Upper lobe of left lung (tissue), 6 donors: ENCODE measurements at regions not wholly inside any gene's neighbourhood (a gene's known extent, or its start where the extent isn't known, plus 50 kb on each side); places are given as distances from the start of the nearest gene placed in this dataset.

Experiments used
- ATAC-seq, 2 donors: fragments of 200-7000 bp; cut with Tn5 transposase; one replicate each; pipeline ENCODE4 v1.9.1; 2022; ENCODE audit warnings: mild to moderate bottlenecking in 2 of 2, moderate library complexity in 2 of 2; ENCODE audit not compliant: low FRiP score in 2 of 2
- DNase-seq, 2 donors: peaks; one replicate each; pipeline ENCODE4 v3.0.0-alpha.2; 2019 to 2020
- H3K27ac ChIP-seq, 4 donors: fragments of 200-600 bp; sonication (generic); one replicate each; pipeline ENCODE4 v1.5.1; 2016 to 2019
- H3K27me3 ChIP-seq, 4 donors: fragments of 200-600 bp; sonication (generic); one replicate each; pipeline ENCODE4 v1.5.1; 2017 to 2019
- H3K36me3 ChIP-seq, 4 donors: fragments of 200-600 bp; sonication (generic); one replicate each; pipeline ENCODE4 v1.5.1; 2016 to 2019
- H3K4me1 ChIP-seq, 4 donors: fragments of 200-600 bp; sonication (generic); one replicate each; pipeline ENCODE4 v1.5.1; 2018 to 2019
- H3K4me3 ChIP-seq, 4 donors: fragments of 200-600 bp; sonication (generic); one replicate each; pipeline ENCODE4 v1.5.1; 2017 to 2019; ENCODE audit warnings: mild to moderate bottlenecking in 2 of 4, moderate library complexity in 1 of 4
- H3K9me3 ChIP-seq, 4 donors: fragments of 200-600 bp; sonication (generic); one replicate each; pipeline ENCODE4 v1.5.1; 2018 to 2019
- CTCF ChIP-seq, 6 experiments: fragments of 450-650 bp in 4 of 6; fragments of 200-600 bp in 2 of 6; sonication (generic) in 2 of 6; IDR thresholded peaks; one replicate each; pipeline ENCODE4 v1.5.1; 2016 to 2019; ENCODE audit warnings: antibody characterized with exemption in 6 of 6
- EP300 ChIP-seq, 4 donors: sonication (generic); formaldehyde crosslinking; IDR thresholded peaks; one replicate each; pipeline ENCODE4 v1.5.1; 2017; ENCODE audit warnings: antibody characterized with exemption in 4 of 4, control low read depth in 2 of 4
- POLR2A ChIP-seq, 4 donors: fragments of 450-650 bp; IDR thresholded peaks; one replicate each; pipeline ENCODE4 v1.5.1; 2016 to 2017; ENCODE audit warnings: antibody characterized with exemption in 4 of 4, mild to moderate bottlenecking in 2 of 4
- POLR2AphosphoS5 ChIP-seq, 2 donors: sonication (generic); formaldehyde crosslinking; IDR thresholded peaks; one replicate each; pipeline ENCODE4 v1.5.1; 2017; ENCODE audit warnings: antibody characterized with exemption in 2 of 2
- WGBS, 2 donors: methylation state at CpG; one replicate each; pipeline ENCODE4 v1.1.5; 2017 to 2018; 5-methylcytosine and 5-hydroxymethylcytosine counted together
- donor health status: DM: no; HTN: no; CAD: no; lungs with moderate emphysema.
- donor health status: DM: no; HTN: yes; CAD: no; lungs with severe emphysema.

DNA sequence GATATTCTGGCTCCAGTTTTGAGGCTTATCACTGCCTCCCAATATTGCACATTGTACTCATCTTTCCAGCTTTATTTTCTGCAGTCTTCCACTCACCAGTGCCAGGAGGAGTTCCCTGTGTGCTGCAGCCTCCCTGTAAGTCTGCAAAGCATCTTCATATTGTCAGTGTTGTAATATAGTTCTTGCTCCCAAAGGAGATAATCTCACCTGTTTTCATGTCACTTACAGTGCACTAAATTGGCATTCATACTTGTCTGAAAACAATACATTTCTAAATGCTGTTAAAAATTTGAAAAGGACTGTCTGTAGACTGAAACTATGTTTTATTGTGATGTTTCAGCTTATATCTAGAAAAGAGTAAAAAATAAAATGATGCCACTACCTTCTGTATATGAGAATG is 146.8 kb upstream of the TMTC1 start:
- Histone ChIP-seq H3K4me3 (no peak overlapping the region), H3K36me3 (no peaks in the 10 kb centered on the region), H3K4me1 (no peaks in the 10 kb centered on the region), H3K9me3 (no peaks in the 10 kb centered on the region), H3K27me3 (no peaks in the 10 kb centered on the region), H3K27ac (no peak overlapping the region)
- ATAC-seq, result no peak
- DNase-seq, result no peak
- TF ChIP-seq EP300 (IDR thresholded peaks at IDR 0.05) (no peak), POLR2AphosphoS5 (IDR thresholded peaks at IDR 0.05) (no peak), CTCF (IDR thresholded peaks at IDR 0.05) (no peak), POLR2A (IDR thresholded peaks at IDR 0.05) (no peak)

DNA sequence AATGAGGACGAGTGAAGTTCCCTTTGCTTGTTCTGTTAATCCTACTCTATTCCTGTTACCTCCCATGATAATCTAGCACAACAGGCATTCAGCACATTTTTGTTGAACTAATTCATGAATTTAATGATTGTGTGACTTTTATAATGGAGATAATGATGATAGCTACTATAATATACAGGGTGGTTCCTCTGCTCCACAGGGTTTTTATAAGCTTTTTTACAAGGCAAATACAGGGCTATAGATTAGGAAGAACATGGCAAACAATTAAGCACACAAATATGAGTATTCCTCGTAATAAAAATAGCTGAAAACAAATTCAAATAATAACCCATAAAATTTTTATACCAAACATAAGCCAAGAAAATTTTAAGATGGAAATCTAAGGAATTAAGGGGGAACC is 145.6 kb upstream of the TMTC1 start:
- ATAC-seq (no peak), DNase-seq (no peak)
- TF ChIP-seq EP300 (IDR thresholded peaks at IDR 0.05) (no peak), POLR2AphosphoS5 (IDR thresholded peaks at IDR 0.05) (no peak), CTCF (IDR thresholded peaks at IDR 0.05) (no peak), POLR2A (IDR thresholded peaks at IDR 0.05) (no peak)
- Histone ChIP-seq H3K36me3 (no peaks in the 10 kb centered on the region), H3K27ac (no peak overlapping the region), H3K4me3 (no peak overlapping the region), H3K27me3 (no peaks in the 10 kb centered on the region), H3K4me1 (no peaks in the 10 kb centered on the region), H3K9me3 (no peaks in the 10 kb centered on the region)
- WGBS, 2 donors, result 72 to 87% methylated on average over 2 of the region's 2 CpGs

DNA sequence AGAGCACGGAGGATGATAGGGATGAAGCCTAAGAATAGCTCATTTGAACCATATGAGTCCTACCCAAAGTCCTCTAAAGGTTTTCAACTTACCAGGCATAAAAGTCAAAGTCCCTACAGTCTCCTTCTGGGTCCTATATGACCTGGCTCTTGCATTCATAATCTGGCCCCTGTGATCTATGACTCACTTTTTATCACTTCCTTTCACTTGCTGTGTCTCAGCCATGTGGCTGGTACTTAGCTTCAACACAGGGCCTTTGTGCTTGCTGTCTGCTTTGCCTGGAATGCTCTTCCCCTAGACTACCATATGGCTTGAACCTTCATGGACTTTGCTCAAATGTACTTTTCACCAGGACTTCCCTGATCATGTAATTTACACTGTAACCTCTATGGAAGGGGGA is 137.6 kb upstream of the TMTC1 start:
- DNase-seq (no peak), ATAC-seq (no peak)
- Histone ChIP-seq H3K4me1 (no peaks in the 10 kb centered on the region), H3K27me3 (no peaks in the 10 kb centered on the region), H3K36me3 (no peaks in the 10 kb centered on the region), H3K9me3 (no peaks in the 10 kb centered on the region), H3K27ac (no peak overlapping the region), H3K4me3 (no peak overlapping the region)
- TF ChIP-seq EP300 (IDR thresholded peaks at IDR 0.05), result no peak
- TF ChIP-seq POLR2AphosphoS5 (IDR thresholded peaks at IDR 0.05), result no peak
- TF ChIP-seq CTCF (IDR thresholded peaks at IDR 0.05), result no peak
- no peak for TF ChIP-seq POLR2A (IDR thresholded peaks at IDR 0.05)
- 29 to 55% methylated on average over 1 of the region's 1 CpG for WGBS, 2 donors

- H3K4me3 ChIP-seq, result no peak overlapping the region
- no peaks in the 10 kb centered on the region for H3K27me3 ChIP-seq
- ATAC-seq (no peak), DNase-seq (no peak)
- WGBS, 2 donors, result 38 to 48% methylated on average over 1 of the region's 1 CpG
- H3K4me1 ChIP-seq, result no peaks in the 10 kb centered on the region
- H3K9me3 ChIP-seq, result peaks cover 0 to 7% (median 0%) of the 10 kb centered on the region in 4 donors
- TF ChIP-seq CTCF (IDR thresholded peaks at IDR 0.05), result no peak
- no peak for TF ChIP-seq POLR2A (IDR thresholded peaks at IDR 0.05)
- no peak for TF ChIP-seq POLR2AphosphoS5 (IDR thresholded peaks at IDR 0.05)
- no peak for TF ChIP-seq EP300 (IDR thresholded peaks at IDR 0.05)
- H3K36me3 ChIP-seq, result no peaks in the 10 kb centered on the region
- H3K27ac ChIP-seq, result no peak overlapping the region
These were observed 124.4 kb upstream of the TMTC1 start for GRCh38 chr12:29908157-29908556.

- Histone ChIP-seq H3K9me3 (peaks cover 0 to 7% (median 0%) of the 10 kb centered on the region in 4 donors), H3K36me3 (no peaks in the 10 kb centered on the region), H3K27me3 (no peaks in the 10 kb centered on the region), H3K27ac (no peak overlapping the region), H3K4me3 (no peak overlapping the region), H3K4me1 (no peaks in the 10 kb centered on the region)
- ATAC-seq, result no peak
- TF ChIP-seq POLR2AphosphoS5 (IDR thresholded peaks at IDR 0.05), result no peak
- no peak for TF ChIP-seq EP300 (IDR thresholded peaks at IDR 0.05)
- TF ChIP-seq POLR2A (IDR thresholded peaks at IDR 0.05), result no peak
- no peak for TF ChIP-seq CTCF (IDR thresholded peaks at IDR 0.05)
- no peak for DNase-seq
- WGBS, 2 donors, result 91 to 95% methylated on average over 4 of the region's 4 CpGs
These were observed 123.7 kb upstream of the TMTC1 start for GRCh38 chr12:29907461-29907860.
